IPS-18c (cell line): ENCODE measurements at regions not wholly inside any gene's neighbourhood (a gene's known extent, or its start where the extent isn't known, plus 50 kb on each side); places are given as distances from the start of the nearest gene placed in this dataset.
"Not testable (repeated sequence)": the region's sequence is repeated elsewhere in the genome, so short reads cannot be mapped to it uniquely, and the experiment has no call there.

ENCODE experiments used
- H3K4me3 ChIP-seq: 2 replicates; pipeline ENCODE4 v1.7.0; 2013; ENCODE audit warnings: low read depth, mild to moderate bottlenecking, low read length, moderate library complexity; ENCODE audit not compliant: insufficient read depth
- H3K9me3 ChIP-seq: one replicate; pipeline ENCODE4 v1.6.1; 2013; ENCODE audit warnings: mild to moderate bottlenecking, low read length, moderate library complexity; ENCODE audit not compliant: control insufficient read depth, insufficient read depth

DNA sequence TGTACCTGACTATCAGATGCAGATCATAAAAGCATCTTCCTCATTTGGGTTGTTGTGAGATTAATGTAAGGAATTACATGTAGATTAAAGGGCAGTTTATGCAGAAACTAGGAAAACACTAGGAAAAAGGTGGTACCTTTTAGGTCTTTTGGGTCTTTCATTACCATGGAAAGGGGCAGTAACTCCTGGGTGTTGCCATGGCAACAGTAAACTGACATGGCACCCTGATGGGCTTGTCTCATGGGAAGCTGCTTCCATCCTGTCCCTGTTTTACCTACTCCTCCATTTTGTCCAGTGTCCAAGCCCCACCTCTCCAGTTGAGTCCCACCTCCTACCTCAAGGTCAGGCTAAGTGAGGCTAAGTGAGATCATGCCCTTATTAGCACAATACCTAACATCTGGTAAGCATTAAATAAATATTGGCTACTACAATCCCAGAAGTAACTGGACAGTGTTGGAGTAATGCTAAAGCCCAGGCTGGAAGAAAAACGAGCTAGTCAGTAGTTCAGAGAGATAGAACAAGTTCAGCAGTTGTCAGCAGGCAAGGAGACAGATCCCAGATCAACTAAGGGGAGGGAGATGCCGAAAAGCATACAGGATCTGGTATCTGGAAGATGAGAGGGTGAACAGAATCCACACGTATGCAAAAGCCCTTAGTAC lies 240.0 kb upstream of the AUTS2 start:
- Histone ChIP-seq H3K9me3 (no peaks in the 10 kb centered on the region), H3K4me3 (no peak overlapping the region)

DNA sequence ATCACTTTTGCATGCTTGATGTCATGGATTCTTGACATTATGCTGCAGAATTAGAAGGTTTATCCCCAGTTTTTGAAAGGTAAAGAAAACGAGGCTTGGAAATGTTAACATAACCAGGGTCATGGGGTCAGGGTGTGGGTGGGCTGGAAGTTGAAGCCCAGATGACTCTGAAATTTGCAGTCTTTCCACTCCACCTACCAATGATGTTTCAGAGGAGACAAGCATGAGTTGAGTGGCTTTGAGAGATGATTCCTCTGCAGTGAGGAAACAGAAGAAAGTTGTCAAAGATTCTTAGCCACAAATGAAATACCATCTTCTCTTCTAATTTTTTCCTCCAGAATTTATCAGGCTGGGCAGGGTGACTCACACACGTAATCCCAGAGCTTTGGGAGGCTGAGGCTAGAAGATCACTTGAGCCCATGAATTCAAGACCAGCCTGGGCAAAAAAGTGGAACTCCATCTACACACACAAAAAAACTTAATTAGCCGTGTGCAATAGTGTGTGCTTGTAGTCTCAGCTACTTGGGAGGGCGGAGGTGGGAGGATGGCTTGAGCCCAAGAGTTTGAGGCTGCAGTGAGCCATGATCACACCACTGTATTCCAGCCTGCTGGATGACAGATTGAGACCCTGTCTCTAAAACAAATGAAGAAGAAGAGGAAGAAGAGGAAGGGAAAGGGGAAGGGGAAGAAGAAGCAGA lies 239.1 kb upstream of the AUTS2 start:
- no peaks in the 10 kb centered on the region for H3K9me3 ChIP-seq

DNA sequence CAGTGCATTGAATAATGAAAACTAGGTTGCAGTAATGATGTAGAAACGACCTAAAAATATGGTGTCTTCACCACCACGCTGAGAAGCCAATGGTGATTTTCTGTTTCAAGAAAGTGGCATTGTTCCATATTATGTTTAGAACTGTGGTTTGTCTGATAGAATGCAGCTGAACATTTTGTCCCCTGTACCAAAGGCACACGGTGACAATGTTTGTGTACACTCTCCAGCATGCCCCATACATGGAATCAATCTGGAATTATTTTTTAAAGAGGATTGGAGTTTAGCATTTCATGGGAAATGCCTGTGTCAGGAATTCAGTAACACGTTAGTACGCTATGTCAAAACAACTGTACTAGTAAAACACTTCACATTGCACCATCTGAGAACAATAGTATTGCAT lies 237.4 kb upstream of the AUTS2 start:
- no peak overlapping the region for H3K4me3 ChIP-seq
- no peaks in the 10 kb centered on the region for H3K9me3 ChIP-seq

More for the DNA sequence above, 239.1 kb upstream of the AUTS2 start:
- no peak overlapping the region for H3K4me3 ChIP-seq

- no peaks in the 10 kb centered on the region for H3K9me3 ChIP-seq
- H3K4me3 ChIP-seq = no peak overlapping the region
These were observed 235.1 kb upstream of the AUTS2 start for GRCh38 chr7:69363136-69363535.

DNA sequence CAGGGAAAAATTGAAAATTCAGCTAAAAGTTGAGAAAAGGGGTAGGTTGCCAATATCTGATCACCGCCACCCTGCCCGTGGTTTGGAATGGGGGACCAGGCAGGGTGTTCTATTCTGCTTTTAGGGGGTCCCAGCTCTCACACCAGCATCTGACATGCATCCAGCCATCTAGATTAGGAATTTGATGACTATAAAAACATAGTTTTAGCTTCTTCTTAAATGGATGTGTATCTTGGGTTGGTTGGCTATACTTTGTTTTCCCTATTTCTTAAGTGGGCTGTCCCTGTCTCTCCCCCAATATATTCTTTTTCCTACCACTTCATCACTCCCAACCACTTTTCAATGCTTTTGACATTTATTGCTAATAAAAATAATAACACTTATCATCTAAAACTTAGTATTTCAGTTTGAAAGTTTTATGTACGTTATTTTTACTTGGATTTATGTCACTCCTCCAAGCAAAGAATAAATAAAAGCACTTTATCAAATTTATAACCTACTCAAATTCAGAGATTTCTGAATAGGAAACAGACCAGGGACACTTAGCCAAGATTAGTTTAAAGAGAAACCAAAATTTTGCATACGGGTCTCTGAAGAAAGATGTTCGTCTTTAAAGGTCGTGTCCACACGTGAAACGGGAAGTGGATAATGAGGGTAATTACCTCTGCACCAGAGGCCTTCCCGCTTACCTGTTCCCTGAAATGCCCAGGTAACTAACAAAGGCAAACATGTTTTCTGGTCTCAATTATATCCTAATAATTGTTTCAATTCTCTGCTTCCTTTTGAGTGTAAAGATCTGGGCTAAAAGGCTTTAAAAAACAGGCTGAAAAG lies 233.2 kb upstream of the AUTS2 start:
- Histone ChIP-seq H3K9me3 (no peaks in the 10 kb centered on the region), H3K4me3 (no peak overlapping the region)

- Histone ChIP-seq H3K9me3 (no peaks in the 10 kb centered on the region), H3K4me3 (no peak overlapping the region)
These were observed 232.6 kb upstream of the AUTS2 start for GRCh38 chr7:69365651-69366192.

DNA sequence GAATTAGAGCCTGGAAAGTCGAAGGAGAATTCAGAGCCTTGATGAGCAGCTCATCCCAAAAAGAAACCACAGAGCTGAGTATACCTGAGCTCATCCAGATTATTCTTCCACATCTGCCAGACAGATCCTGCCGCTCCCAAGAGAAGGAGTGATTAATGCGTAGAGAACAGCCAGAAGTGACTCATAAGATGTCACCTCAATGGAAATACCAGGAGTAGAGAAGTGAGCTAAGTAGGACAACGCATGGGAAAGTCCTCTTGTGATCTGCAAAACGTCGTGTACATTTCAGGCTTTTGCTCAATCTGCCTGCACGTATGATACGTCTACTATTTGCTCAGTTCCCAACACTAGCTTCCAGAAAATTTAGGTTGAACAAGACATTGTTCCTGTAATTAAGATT lies 230.5 kb upstream of the AUTS2 start:
- Histone ChIP-seq H3K4me3 (no peak overlapping the region), H3K9me3 (no peaks in the 10 kb centered on the region)

GRCh38 chr7:69373171-69374043 lies 224.9 kb upstream of the AUTS2 start:
- Histone ChIP-seq H3K4me3 (no peak overlapping the region; the same call in 1 of the 2 replicates), H3K9me3 (peaks cover 6% of the 10 kb centered on the region)

- Histone ChIP-seq H3K4me3 (no peak overlapping the region; the same call in 1 of the 2 replicates), H3K9me3 (peaks cover 6% of the 10 kb centered on the region)
These were observed 224.2 kb upstream of the AUTS2 start for GRCh38 chr7:69374044-69374425.

GRCh38 chr7:69377191-69377590 lies 221.1 kb upstream of the AUTS2 start:
- H3K4me3 ChIP-seq = no peak overlapping the region

GRCh38 chr7:69388452-69389137 lies 209.7 kb upstream of the AUTS2 start:
- no peaks in the 10 kb centered on the region for H3K9me3 ChIP-seq
- H3K4me3 ChIP-seq = no peak overlapping the region

More at GRCh38 chr7:69377191-69377590, 221.1 kb upstream of the AUTS2 start:
- peaks cover 6% of the 10 kb centered on the region for H3K9me3 ChIP-seq

GRCh38 chr7:69389216-69389615 lies 209.1 kb upstream of the AUTS2 start:
- no peak overlapping the region for H3K4me3 ChIP-seq
- no peaks in the 10 kb centered on the region for H3K9me3 ChIP-seq

GRCh38 chr7:69393912-69394311 lies 204.4 kb upstream of the AUTS2 start:
- H3K9me3 ChIP-seq, H3K4me3 ChIP-seq: not testable (repeated sequence)

DNA sequence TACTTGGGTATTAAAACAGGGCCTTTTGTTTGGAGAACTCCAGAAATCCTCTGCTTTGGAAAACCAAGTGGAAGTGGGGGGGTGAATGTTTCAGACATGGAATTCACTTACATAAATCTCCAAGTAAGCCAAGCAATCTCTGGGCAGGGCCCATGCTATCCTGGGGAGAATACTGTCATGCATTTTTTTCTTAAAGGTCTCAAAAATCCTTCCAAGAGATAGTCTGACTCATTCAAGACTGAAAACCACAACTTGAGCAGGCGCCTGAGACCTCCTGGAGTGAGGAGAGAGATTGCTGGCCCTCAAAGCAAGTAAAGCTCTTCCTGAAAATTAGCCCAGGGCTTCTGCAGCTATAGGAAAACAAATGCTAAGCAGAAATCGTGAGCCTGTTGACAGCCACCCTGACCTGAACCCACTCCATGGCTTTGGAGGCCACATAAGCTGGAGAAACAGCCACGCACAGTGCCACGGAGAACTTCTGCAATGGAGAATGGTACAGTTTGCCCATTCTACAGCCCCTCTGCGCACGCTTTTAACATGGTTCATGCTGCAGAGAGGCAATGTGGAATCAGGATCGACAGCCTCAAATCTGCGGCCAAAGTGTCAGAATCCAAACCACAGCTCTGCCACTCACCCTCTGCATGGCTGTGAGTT lies 203.1 kb upstream of the AUTS2 start:
- Histone ChIP-seq H3K4me3 (no peak overlapping the region), H3K9me3 (peaks cover 2% of the 10 kb centered on the region)

DNA sequence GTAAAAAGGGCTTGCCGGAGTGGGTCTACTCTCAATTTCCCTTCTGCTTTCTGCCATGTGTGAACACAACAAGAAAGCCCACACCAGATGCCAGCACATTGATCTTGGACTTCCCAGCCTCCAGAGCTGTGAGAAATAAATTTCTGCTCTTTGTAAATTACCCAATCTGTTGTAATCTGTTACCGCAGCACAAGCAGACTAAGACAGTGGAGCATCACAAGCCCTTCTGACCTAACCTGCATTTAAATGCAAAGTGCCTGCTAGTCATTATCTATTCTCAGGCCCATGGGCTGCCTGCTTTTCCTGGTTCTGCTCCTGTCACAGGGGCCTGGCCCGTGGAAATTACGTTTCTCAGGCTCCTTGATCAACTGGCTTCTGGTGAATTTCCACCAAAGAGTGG lies 199.3 kb upstream of the AUTS2 start:
- Histone ChIP-seq H3K9me3 (peaks cover 2% of the 10 kb centered on the region), H3K4me3 (no peak overlapping the region)

- Histone ChIP-seq H3K4me3 (no peak overlapping the region), H3K9me3 (peaks cover 2% of the 10 kb centered on the region)
These were observed 198.9 kb upstream of the AUTS2 start for GRCh38 chr7:69399401-69399800.
